ENCODE measurements at regions not wholly inside any gene's neighbourhood (a gene's known extent, or its start where the extent isn't known, plus 50 kb on each side); places are given as distances from the start of the nearest gene placed in this dataset.
A peak's percentile ranks its signal among the peaks of the same experiment; 100 is the strongest.
"Not testable (repeated sequence)": the region's sequence is repeated elsewhere in the genome, so short reads cannot be mapped to it uniquely, and the experiment has no call there.

DNA sequence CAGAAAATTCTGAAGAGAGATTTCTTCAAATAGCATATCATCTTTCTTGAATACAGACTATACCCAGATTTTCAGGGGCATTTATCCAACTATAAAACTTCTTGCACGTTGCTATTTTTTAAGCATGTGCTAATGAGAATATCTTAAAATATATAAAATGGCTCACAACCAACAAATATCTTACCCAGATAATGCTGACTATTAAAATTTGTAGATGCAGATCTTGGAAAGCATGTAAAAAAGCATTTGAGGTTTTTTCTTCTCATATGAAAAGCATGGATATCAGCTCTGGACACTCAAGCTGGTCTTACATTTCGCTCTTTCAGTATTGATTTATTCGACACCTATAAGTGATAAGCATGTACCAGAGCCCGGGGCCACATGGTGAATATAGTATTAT is 1187.7 kb upstream of the ADGRL4 start:
- DNase-seq (ENCODE audit: low spot score): no peak

DNA sequence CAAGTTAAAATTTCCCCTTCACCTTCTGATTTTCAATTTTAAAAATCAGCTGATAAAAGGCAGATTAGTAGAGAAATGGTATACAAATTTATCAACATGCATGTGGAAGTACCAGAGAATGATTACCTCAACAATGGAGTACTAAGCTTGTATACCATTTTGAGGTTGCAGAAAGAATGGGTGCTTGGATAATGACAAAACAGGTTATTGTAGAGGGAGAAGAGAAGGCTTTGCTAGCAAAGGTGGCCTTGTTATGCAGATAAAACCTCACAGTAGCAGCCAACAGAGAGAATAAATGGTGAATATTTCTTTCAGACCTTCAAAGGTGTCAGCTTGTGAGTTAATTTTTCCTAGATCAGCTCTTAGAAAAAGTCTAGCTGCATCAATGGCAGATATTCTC is 1174.9 kb upstream of the ADGRL4 start:
- DNase-seq (ENCODE audit: low spot score): no peak

DNA sequence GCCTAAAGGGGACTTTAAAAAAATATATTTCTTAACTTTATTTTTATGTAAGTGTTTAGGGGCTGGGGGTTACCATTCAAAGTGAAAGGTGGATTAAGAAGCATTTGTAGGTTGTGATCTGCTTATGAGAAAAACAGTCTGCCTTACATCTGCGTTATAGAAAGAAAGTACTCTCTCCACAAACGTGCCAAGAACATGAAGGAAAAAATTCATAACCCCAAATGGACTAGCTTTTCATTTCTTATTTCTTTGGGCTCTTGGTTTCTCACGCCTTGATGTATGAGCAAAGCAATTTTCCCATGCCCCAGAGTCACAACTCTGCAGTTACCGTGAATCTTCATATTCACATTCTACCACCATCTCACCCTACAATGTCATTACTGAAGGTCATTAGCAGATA is 1165.1 kb upstream of the ADGRL4 start:
- no peak for DNase-seq (ENCODE audit: low spot score)

DNA sequence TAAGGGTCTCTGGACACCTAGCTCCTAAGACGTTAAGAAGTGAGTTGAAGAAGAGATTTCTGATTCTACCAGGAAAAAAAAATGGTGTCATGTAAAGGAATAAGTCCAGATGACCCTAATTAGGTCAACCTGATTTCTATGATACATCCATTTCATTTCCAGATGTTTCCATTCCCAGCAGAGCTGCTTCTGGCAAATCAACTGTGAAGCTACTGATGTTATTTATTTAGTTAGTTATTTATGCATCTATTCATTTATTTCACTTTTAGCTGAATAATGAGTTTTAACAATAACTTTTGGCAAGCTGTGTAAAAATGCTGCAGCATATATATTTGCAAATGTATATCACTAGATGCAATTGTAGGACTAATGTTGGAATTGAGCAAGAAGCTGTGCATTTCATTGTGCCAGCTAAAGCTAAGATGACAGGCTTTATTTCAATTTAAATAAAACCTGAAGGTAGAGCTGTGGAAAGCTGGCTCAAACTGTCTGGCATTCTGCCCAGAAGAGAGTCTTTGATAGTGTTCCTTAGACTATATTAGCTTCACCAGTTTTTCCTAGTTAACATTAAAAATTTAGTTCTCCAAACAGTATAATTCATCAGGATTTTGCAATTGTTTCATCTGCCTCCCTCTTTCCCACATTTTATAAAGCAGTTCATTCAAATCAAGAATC is 1164.4 kb upstream of the ADGRL4 start:
- no peak for DNase-seq (ENCODE audit: low spot score)

DNA sequence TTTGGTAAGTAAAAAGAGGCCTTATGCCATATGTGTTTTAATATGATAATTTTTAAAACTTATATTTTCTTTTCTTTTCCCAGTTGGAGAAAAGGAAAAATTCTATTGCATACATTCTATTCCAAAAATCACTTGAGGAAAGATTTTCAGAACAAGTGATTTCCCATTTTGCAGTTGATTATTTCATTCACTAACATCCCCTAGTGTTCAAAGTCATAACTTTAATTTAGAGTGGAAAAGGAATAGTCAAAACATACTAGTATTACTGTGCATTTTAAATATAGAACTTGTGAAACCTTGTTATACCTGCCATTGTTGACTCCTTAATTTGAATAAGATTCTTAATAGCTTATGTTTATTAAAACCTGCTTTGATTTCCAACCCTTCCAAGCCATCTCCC is 1157.6 kb upstream of the ADGRL4 start:
- DNase-seq (ENCODE audit: low spot score): no peak

DNA sequence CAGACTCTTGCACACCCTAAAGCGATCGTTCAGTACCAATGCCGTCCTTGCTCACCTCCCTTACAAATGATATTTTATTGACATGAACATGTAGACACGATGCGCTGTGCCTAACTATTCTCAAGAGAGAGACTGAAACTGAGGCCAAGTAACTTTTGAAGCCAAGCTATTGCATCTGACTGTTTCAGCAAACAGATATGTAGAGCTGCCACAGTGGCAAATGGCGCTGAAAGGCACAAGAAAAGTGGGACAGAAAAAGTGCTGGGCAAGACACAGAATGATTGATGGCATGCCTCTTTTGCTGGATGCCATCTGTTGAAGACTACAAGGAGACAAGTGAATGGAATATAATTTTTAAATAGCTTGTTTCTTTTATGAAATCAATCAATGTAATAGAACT is 1157.2 kb upstream of the ADGRL4 start:
- DNase-seq (ENCODE audit: low spot score): no peak

DNA sequence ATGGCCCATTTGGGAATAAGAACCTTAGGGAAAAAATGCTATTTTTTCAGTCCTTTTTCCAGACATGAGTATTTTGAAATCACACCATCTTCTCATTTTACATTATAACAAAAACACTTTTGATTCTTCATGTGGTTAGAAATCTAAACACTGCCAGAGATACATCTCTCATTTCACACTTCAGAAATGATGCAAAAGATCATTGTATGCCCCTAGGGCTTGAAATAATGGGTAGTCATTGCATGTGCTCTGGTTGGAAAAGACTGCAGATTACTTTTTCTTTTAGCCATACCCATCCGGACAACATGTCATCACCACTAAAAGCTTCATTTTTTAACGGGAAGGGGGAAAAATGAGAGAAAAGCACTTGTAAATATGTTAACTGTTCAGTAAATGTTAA is 1152.2 kb upstream of the ADGRL4 start:
- DNase-seq (ENCODE audit: low spot score): no peak

DNA sequence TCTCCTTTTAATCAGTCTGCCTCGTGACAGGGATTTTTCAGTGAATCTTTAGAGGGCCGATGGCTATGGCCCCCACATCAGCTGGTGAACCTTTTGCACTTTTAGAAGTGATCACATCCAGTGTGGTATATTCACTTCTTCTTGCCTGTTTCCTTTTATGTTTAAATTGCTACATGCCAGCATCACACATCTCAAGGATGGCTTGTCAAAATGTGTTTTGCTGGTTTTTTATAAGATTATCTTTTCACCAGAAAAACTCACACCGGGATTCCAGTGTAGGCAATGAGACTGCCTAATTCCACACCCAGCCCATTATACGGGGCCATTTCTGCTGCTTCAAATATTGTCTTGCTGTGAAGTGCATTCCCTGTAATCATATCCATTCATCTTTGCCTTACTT is 1151.7 kb upstream of the ADGRL4 start:
- no peak for DNase-seq (ENCODE audit: low spot score)

DNA sequence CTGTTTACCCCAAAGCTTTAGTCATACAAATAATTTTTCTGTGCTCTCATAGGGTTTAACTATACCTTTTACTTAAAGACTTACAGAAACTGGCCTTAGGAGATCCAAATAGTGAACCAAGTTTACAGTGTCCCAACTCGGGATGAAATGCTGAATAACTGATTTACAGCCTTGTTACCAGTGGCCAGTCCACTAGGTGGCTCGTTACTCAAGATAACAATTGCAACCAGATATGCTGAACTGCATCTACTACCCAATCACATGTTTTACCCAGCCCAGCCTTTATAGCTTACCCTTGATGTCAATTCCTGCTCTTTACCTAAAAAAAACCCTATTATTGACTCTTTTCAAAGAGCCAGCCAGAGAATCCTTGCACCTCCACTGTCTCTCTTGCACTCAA is 1148.8 kb upstream of the ADGRL4 start:
- DNase-seq (ENCODE audit: low spot score): peak; percentile 7

DNA sequence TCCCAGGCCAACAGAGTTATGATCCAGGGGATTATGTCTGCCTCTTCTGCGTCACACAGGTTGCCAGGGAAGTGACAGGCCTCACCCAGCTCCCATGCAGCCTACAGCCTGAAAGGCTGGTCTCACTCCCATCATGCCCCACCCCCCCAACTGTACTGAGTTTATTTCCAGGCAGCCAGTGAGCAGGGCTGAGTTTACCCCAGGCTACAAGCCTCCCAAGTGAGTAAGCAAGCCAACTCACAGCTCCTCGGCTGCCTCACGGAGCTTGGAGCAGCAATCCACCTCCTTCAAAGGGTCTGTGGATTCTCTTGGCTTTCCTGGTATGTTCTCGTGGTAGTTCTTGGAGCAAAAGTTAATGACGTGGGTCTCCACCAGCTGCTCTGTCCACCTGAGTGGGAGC is 1147.6 kb upstream of the ADGRL4 start:
- peak; percentile 10 for DNase-seq (ENCODE audit: low spot score)

DNA sequence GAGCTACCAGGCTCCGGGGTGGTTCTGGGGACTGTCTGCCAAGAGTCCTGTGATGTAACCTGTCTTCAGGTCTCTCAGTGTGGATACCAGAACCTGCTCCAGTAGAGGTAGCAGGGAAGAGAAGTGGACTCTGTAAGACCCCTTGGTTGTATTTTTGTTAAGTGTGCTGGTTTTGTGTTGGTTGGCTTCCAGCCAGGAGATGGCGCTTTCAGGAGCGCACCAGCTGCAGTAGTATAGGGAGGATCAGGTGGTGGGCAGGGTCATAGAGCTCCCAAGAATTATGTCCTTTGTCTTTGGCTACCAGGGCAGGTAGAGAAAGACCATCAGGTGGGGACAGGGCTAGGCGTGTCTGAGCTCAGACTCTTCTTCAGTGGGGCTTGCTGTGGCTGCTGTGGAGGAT is 1147.2 kb upstream of the ADGRL4 start:
- DNase-seq (ENCODE audit: low spot score): no peak

DNA sequence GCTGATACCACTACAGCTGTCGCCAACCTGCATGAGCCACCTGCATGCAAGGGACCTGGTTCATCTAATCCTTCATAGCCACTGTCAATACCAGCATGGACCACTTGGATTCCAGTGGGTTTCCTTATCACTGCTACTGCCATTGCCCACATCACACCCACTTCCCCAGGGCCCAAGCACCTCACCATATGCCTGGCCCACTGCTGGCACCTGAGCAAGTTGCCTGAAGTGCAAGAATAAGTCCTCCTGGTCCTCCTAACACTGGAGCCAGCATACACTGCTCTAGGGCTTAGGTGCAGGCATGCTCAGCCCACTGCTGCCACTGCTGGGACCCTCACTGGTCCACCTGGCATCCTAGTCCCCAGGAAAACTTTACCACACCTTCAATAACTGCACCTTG is 1136.8 kb upstream of the ADGRL4 start:
- no peak for DNase-seq (ENCODE audit: low spot score)

DNA sequence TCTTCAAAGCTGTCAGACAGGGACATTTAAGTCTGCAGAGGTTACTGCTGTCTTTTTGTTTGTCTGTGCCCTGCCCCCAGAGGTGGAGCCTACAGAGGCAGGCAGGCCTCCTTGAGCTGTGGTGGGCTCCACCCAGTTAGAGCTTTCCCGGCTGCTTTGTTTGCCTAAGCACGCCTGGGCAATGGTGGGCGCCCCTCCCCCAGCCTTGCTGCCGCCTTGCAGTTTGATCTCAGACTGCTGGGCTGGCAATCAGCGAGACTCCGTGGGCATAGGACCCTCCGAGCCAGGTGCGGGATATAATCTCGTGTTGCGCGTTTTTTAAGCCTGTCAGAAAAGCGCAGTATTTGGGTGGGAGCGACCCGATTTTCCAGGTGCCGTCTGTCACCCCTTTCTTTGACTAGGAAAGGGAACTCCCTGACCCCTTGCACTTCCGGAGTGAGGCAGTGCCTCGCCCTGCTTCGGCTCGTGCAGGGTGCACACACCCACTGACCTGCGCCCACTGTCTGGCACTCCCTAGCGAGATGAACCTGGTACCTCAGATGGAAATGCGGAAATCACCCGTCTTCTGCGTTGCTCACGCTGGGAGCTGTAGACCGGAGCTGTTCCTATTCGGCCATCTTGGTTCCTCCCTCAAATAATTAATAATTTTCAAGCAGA is 1131.5 kb upstream of the ADGRL4 start:
- DNase-seq (ENCODE audit: low spot score): not testable (repeated sequence)

DNA sequence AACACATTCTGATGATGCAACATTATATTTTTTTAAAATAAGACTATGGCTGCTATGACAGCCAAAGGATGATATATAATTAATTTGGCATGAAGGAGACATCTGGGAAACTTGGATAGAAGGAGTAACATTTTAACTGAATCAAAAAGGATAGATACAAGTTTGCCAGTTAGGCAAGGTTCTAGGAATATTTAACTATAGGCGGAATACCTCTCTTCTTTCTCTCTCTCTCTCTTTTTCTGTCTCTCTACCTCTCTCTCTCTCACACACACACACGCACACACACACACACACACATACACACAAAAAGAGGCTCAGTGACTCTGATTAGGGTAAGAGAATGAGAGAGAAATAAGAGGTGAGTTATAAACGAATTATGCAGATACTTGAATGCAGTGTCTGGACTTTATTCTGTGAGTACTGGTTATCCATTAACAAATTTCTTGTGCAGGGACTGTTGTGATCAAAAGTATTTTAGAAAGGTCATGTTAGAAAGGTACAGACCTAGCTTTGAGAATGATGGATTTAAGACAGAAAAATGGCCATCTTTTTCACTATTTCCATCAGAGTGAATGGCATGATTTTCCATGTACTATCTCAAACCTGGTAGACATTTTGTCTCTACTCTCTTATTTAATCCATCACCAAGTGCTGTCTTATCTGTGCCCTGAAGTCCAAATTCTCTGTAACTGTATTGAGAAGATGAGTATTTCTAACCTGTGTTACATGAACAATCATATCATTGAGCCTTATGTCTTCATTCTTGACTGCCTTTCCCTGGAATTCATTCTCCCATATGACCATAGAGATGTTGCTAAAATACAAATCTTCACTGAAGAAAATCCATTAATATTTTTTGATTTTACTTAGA is 1106.9 kb upstream of the ADGRL4 start:
- DNase-seq (ENCODE audit: low spot score): no peak

DNA sequence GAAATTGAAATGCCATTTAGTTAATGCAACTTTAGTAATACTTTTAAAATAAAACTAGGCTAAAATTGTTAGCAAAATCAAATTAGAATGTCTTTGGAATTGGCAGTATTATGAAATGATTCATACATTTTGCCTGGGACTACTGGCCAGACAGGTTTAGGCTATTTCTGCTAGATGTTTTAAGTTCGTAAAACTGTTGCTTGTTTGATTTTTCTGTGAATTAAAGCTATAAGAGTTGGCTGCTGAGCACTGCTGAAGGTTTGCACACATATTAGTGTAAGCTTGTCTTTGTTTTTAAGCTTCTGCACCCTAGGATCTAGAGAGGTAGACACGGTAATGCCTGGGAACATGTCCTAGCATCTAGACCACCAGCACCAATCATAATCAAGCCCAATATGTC is 1094.6 kb upstream of the ADGRL4 start:
- no peak for DNase-seq (ENCODE audit: low spot score)

DNA sequence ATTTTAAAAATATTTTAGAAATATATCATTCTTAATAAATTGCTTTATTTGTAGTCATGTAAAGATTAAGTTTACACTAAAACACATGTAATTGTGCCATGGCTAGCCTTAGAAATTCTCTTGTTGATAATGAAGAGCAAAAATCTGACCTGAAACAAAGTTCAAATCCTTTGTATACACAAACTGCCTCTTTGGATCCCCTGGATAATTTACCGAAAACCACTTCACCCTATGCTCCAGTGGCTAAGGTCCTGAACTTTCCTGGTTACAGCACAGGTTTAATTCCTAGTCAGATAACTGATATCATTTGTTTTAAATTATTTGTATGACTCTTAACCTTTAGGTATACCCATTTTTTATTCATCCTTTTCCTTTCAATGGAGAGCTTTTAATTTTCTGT is 1093.2 kb upstream of the ADGRL4 start:
- DNase-seq (ENCODE audit: low spot score): no peak

DNA sequence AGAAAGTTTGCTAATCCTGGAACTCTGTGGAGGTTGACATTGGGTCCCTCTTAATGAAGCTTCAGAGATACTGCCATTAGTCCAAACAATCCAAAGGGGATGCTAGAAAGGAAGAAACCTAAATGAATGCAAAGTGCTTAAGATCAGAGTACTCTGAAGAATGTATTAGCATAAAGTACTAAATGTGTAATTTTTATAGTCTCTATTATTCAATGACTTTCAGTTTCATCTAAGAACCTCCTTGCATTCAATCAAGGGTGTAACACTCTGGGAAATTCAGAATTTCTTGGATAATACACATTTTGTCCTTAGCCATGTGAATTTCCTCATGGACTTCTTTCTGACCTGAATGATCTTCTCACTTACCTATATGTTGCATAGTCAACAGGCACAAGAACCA is 1078.5 kb upstream of the ADGRL4 start:
- no peak for DNase-seq (ENCODE audit: low spot score)

DNA sequence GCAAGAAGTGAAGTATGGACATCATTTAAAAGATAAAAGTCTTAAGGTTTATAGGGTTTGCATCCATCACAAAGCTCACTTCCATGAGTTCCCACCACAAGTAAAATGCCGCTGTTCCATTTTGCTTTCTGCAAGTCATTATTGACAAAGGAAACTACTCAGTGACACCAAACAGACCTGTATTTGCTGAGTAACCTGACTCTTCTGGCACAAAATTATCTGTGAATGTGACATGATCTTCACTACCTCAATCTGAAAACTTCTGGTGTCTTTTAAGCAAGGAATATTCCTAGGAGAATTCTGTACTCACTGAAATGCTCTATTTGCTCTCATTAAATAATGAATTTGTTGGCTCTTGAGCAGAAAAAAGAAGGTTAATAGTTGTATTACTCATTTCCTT is 1077.4 kb upstream of the ADGRL4 start:
- DNase-seq (ENCODE audit: low spot score): no peak

DNA sequence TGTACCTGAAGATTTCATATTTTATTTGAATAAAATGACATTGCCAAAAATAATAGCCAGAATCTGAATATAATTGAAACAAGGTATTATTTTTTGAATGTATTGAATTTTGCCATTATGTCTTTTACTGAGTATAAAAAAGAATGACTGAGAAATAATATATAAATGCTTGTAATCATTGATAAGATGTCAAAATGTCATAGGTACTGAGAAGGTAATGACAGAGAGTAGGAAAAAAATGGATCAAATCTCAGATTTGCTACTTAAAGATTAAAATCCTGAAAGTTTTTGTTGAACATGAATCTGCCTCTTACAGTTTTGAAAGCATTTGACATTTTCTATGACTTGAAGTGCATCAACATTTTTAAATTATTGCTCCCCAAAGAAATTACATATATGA is 1069.9 kb upstream of the ADGRL4 start:
- no peak for DNase-seq (ENCODE audit: low spot score)

DNA sequence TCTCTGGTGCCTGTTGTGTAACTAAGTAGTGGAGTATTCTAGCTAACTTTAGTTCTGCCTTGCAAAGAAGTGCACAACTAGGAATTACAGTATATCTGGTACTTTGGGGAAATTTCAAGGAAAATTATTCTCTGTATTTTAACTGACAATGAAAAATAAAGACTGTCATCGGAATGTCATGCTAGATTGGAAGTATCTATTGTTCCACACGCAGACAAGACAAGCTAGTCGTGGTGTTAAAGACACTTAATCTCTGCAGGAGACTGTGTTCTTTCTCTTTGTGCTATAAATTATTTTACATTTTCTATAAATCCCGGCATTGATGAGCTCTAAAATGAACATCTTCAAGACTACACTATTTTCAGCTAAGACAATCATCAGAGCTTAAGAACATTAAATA is 1068.8 kb upstream of the ADGRL4 start:
- DNase-seq (ENCODE audit: low spot score): no peak

DNA sequence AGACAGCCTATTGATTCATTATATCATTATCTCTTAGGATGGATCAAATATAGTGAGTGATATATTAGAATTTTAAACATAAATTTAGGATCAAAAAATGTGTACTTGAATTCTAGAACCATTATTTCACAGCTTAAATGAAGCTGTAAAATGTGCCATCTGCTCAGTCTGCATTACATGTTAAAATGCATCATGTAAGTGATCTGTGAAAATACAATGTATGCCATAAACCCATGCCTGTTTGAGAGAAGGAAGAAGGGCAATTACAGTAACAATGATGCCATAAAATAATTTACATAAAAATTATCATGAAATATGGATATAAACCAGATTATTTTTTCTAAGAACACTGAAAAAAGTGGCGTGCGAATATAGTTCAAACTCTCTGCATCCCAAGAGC is 1066.0 kb upstream of the ADGRL4 start:
- DNase-seq (ENCODE audit: low spot score): no peak

DNA sequence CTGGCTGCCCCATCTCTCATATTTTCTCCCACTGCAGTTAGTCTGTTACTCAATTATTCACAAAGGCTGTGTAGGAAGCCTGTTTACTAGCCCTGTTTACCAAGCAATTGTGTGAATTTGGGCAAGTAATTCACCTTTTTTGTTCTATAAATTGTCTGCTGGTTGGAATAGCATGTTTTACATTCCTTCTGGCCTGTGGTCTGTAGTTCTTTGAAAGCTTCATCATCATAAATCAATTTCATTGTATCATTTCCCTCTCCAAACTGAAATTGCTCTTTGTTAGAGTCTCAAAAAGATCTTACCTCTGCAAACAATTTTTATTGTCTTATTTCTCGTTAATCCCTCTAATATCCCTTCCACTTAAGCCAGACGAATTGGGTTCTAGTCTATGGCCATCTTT is 1059.5 kb upstream of the ADGRL4 start:
- DNase-seq (ENCODE audit: low spot score): no peak

DNA sequence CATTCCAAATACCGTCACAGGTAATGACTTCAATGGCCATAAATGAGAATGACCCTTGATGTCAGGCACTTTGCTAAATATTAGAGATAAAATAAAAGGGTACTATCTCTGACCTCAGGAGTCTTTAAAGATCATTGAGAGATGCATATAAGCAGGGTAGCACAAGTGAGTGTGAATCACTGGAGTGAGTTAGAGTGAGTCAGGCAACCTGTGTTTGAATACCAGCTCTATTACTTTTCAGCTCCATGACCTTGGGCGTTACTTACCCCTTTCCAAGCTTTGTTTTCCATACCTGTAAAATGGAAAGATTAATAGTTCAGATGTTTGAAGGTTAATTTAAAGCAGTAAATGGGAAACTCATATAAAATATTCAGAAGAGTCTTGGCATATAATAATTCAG is 1058.0 kb upstream of the ADGRL4 start:
- DNase-seq (ENCODE audit: low spot score): no peak
